T-helper 2 cell treated with Interferon-gamma antibody and Interleukin-4, amounts not matched to agents 5 μg/mL and 100 μg/mL, for 36 hours (primary cell): ENCODE measurements at regions not wholly inside any gene's neighbourhood (a gene's known extent, or its start where the extent isn't known, plus 50 kb on each side); places are given as distances from the start of the nearest gene placed in this dataset.

ENCODE experiments used
- DNase-seq: peaks from one replicate; pipeline ENCODE4 v3.0.0; 2021; ENCODE audit warnings: low spot score
- H3K27ac Mint-ChIP-seq: one replicate; pipeline ENCODE4 v1.8.0; 2021; ENCODE audit warnings: mild to moderate bottlenecking, mixed read lengths
- H3K27me3 Mint-ChIP-seq: one replicate; pipeline ENCODE4 v1.8.0; 2021; ENCODE audit warnings: low read depth, mixed read lengths
- H3K36me3 Mint-ChIP-seq: one replicate; pipeline ENCODE4 v1.8.0; 2021; ENCODE audit warnings: low read depth, mixed read lengths
- H3K4me1 Mint-ChIP-seq: one replicate; pipeline ENCODE4 v1.8.0; 2021; ENCODE audit warnings: low read depth, mixed read lengths
- H3K4me3 Mint-ChIP-seq: one replicate; pipeline ENCODE4 v1.8.0; 2022; ENCODE audit warnings: mild to moderate bottlenecking, moderate library complexity, mixed read lengths
- H3K9me3 Mint-ChIP-seq: one replicate; pipeline ENCODE4 v1.8.0; 2021; ENCODE audit warnings: mixed read lengths

GRCh38 chr15:77720655-77721054 lies 87.9 kb upstream of the LINGO1 start:
- Mint-ChIP-seq H3K9me3 (no peaks in the 10 kb centered on the region), H3K27ac (no peak overlapping the region), H3K4me3 (no peak overlapping the region), H3K4me1 (no peaks in the 10 kb centered on the region), H3K27me3 (no peaks in the 10 kb centered on the region), H3K36me3 (no peaks in the 10 kb centered on the region)
- DNase-seq = no peak

GRCh38 chr15:77720173-77720572 lies 87.5 kb upstream of the LINGO1 start:
- no peaks in the 10 kb centered on the region for H3K9me3 Mint-ChIP-seq
- no peak overlapping the region for H3K4me3 Mint-ChIP-seq
- no peak overlapping the region for H3K27ac Mint-ChIP-seq
- no peaks in the 10 kb centered on the region for H3K36me3 Mint-ChIP-seq
- no peaks in the 10 kb centered on the region for H3K4me1 Mint-ChIP-seq
- DNase-seq = no peak
- H3K27me3 Mint-ChIP-seq = no peaks in the 10 kb centered on the region

- no peak overlapping the region for H3K27ac Mint-ChIP-seq
- H3K4me3 Mint-ChIP-seq = no peak overlapping the region
- no peaks in the 10 kb centered on the region for H3K9me3 Mint-ChIP-seq
- H3K36me3 Mint-ChIP-seq = no peaks in the 10 kb centered on the region
- no peaks in the 10 kb centered on the region for H3K27me3 Mint-ChIP-seq
- no peak for DNase-seq
- no peaks in the 10 kb centered on the region for H3K4me1 Mint-ChIP-seq
Measured at GRCh38 chr15:77719450-77719849, 86.7 kb upstream of the LINGO1 start.

GRCh38 chr15:77717333-77717990 lies 84.8 kb upstream of the LINGO1 start:
- no peak for DNase-seq
- Mint-ChIP-seq H3K27me3 (no peaks in the 10 kb centered on the region), H3K4me1 (no peaks in the 10 kb centered on the region), H3K4me3 (no peak overlapping the region), H3K9me3 (no peaks in the 10 kb centered on the region), H3K27ac (no peak overlapping the region), H3K36me3 (no peaks in the 10 kb centered on the region)

- H3K4me3 Mint-ChIP-seq = no peak overlapping the region
- H3K4me1 Mint-ChIP-seq = no peaks in the 10 kb centered on the region
- H3K27ac Mint-ChIP-seq = no peak overlapping the region
- H3K27me3 Mint-ChIP-seq = no peaks in the 10 kb centered on the region
- DNase-seq = no peak
- H3K9me3 Mint-ChIP-seq = no peaks in the 10 kb centered on the region
- H3K36me3 Mint-ChIP-seq = no peaks in the 10 kb centered on the region
Measured at GRCh38 chr15:77716632-77717332, 84.1 kb upstream of the LINGO1 start.

- Mint-ChIP-seq H3K36me3 (no peaks in the 10 kb centered on the region), H3K4me3 (no peak overlapping the region), H3K4me1 (no peaks in the 10 kb centered on the region), H3K9me3 (no peaks in the 10 kb centered on the region), H3K27ac (no peak overlapping the region), H3K27me3 (no peaks in the 10 kb centered on the region)
- no peak for DNase-seq
Measured at GRCh38 chr15:77715860-77716259, 83.1 kb upstream of the LINGO1 start.

GRCh38 chr15:77715051-77715450 lies 82.3 kb upstream of the LINGO1 start:
- no peak overlapping the region for H3K4me3 Mint-ChIP-seq
- no peak overlapping the region for H3K27ac Mint-ChIP-seq
- H3K9me3 Mint-ChIP-seq = no peaks in the 10 kb centered on the region
- no peaks in the 10 kb centered on the region for H3K36me3 Mint-ChIP-seq
- H3K4me1 Mint-ChIP-seq = no peaks in the 10 kb centered on the region
- DNase-seq = no peak
- no peaks in the 10 kb centered on the region for H3K27me3 Mint-ChIP-seq

- Mint-ChIP-seq H3K4me3 (no peak overlapping the region), H3K27ac (no peak overlapping the region), H3K9me3 (no peaks in the 10 kb centered on the region), H3K4me1 (no peaks in the 10 kb centered on the region), H3K27me3 (no peaks in the 10 kb centered on the region), H3K36me3 (no peaks in the 10 kb centered on the region)
- DNase-seq = no peak
Measured at GRCh38 chr15:77714555-77714954, 81.8 kb upstream of the LINGO1 start.

GRCh38 chr15:77714023-77714422 lies 81.3 kb upstream of the LINGO1 start:
- H3K4me1 Mint-ChIP-seq = no peaks in the 10 kb centered on the region
- DNase-seq = no peak
- no peaks in the 10 kb centered on the region for H3K9me3 Mint-ChIP-seq
- no peak overlapping the region for H3K27ac Mint-ChIP-seq
- no peaks in the 10 kb centered on the region for H3K27me3 Mint-ChIP-seq
- no peaks in the 10 kb centered on the region for H3K36me3 Mint-ChIP-seq
- H3K4me3 Mint-ChIP-seq = no peak overlapping the region

- no peak for DNase-seq
- H3K4me1 Mint-ChIP-seq = no peaks in the 10 kb centered on the region
- no peaks in the 10 kb centered on the region for H3K9me3 Mint-ChIP-seq
- H3K4me3 Mint-ChIP-seq = no peak overlapping the region
- no peak overlapping the region for H3K27ac Mint-ChIP-seq
- no peaks in the 10 kb centered on the region for H3K27me3 Mint-ChIP-seq
- H3K36me3 Mint-ChIP-seq = no peaks in the 10 kb centered on the region
Measured at GRCh38 chr15:77713281-77713680, 80.6 kb upstream of the LINGO1 start.

- no peak for DNase-seq
- Mint-ChIP-seq H3K27ac (no peak overlapping the region), H3K9me3 (no peaks in the 10 kb centered on the region), H3K27me3 (no peaks in the 10 kb centered on the region), H3K36me3 (no peaks in the 10 kb centered on the region), H3K4me3 (no peak overlapping the region), H3K4me1 (no peaks in the 10 kb centered on the region)
Measured at GRCh38 chr15:77712438-77712837, 79.7 kb upstream of the LINGO1 start.

GRCh38 chr15:77710637-77711036 lies 77.9 kb upstream of the LINGO1 start:
- no peak overlapping the region for H3K27ac Mint-ChIP-seq
- no peak overlapping the region for H3K4me3 Mint-ChIP-seq
- no peaks in the 10 kb centered on the region for H3K27me3 Mint-ChIP-seq
- no peaks in the 10 kb centered on the region for H3K4me1 Mint-ChIP-seq
- H3K9me3 Mint-ChIP-seq = no peaks in the 10 kb centered on the region
- DNase-seq = no peak
- no peaks in the 10 kb centered on the region for H3K36me3 Mint-ChIP-seq

- Mint-ChIP-seq H3K27me3 (no peaks in the 10 kb centered on the region), H3K36me3 (no peaks in the 10 kb centered on the region), H3K27ac (no peak overlapping the region), H3K9me3 (no peaks in the 10 kb centered on the region), H3K4me3 (no peak overlapping the region), H3K4me1 (no peaks in the 10 kb centered on the region)
- no peak for DNase-seq
Measured at GRCh38 chr15:77710206-77710605, 77.5 kb upstream of the LINGO1 start.

GRCh38 chr15:77709135-77709886 lies 76.6 kb upstream of the LINGO1 start:
- Mint-ChIP-seq H3K36me3 (no peaks in the 10 kb centered on the region), H3K4me3 (no peak overlapping the region), H3K27ac (no peak overlapping the region), H3K27me3 (no peaks in the 10 kb centered on the region), H3K4me1 (no peaks in the 10 kb centered on the region), H3K9me3 (no peaks in the 10 kb centered on the region)
- no peak for DNase-seq
